ENCODE measurements at regions not wholly inside any gene's neighbourhood (a gene's known extent, or its start where the extent isn't known, plus 50 kb on each side); places are given as distances from the start of the nearest gene placed in this dataset.

DNA sequence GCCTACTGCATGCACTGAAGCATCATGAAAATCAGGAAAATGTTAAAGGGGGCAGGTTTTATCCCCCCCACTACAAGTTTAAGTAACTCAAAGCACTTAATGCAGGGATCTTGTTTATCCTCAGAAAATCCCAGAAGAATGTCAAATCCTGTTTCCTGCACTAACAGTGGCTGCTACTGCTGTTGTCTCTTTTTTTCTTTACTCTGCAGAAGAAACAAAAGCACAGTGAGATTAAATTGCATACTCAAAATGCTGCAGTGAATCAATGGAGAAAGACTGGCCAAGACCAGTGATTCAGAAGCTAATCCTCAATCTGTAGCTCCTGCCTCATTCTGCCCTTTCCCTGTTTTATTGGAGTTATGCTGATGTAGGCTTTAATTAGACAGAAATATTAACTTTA is 332.3 kb upstream of the FIGN start:
- Histone ChIP-seq H2BK5ac (ENCODE audit: low read depth, low read length) (no peak overlapping the region), H3K4me1 (replicated peaks in 1 of 4; ENCODE audit: control insufficient read depth in 3 of 4, insufficient read depth in 4 of 4, low read length in 3 of 4) (peaks cover 0 to 3% (median 0%) of the 10 kb centered on the region in 4 experiments; a peak in 1 of 7 replicates), H3K18ac (ENCODE audit: extremely low read depth, low read length) (no peak overlapping the region), H4K8ac (ENCODE audit: extremely low read depth, insufficient read depth, low read length) (no peak overlapping the region), H3K27ac (ENCODE audit: low read depth, low read length) (no peak overlapping the region), H3K79me1 (ENCODE audit: low read depth, low read length) (no peaks in the 10 kb centered on the region), H3K4me2 (ENCODE audit: insufficient read depth in 1 of 2, low read depth in 2 of 2, low read length in 2 of 2) (no peak overlapping the region), H2AK5ac (ENCODE audit: low read depth, low read length) (no peak overlapping the region), H3K4me3 (ENCODE audit: extremely low read depth in 1 of 4, insufficient read depth in 2 of 4, low read depth in 3 of 4, low read length in 4 of 4) (no peak overlapping the region), H2BK120ac (replicated peaks; ENCODE audit: low read depth, low read length) (no peak overlapping the region), H3K23ac (ENCODE audit: insufficient read length) (no peak overlapping the region), H3K9ac (replicated peaks in 1 of 4; ENCODE audit: extremely low read depth in 1 of 4, low read depth in 3 of 4, low read length in 3 of 4) (no peak overlapping the region), H3K56ac (replicated peaks; ENCODE audit: insufficient read length, low read depth, low read length) (no peak overlapping the region), H3K23me2 (ENCODE audit: low read depth, low read length) (no peaks in the 10 kb centered on the region), H3K79me2 (ENCODE audit: control insufficient read depth in 1 of 2, insufficient read depth in 2 of 2, low read length in 2 of 2) (no peaks in the 10 kb centered on the region), H2BK20ac (ENCODE audit: low read length) (no peak overlapping the region), H4K91ac (replicated peaks; ENCODE audit: insufficient read length, low read length) (no peak overlapping the region), H3K14ac (ENCODE audit: insufficient read length) (no peak overlapping the region), H2AFZ (ENCODE audit: low read length) (no peak overlapping the region), H4K5ac (ENCODE audit: insufficient read length, low read depth, low read length) (no peak overlapping the region), H4K20me1 (replicated peaks in 1 of 2; ENCODE audit: control insufficient read depth in 1 of 2, insufficient read depth in 2 of 2, low read length in 2 of 2) (no peaks in the 10 kb centered on the region), H3K4ac (replicated peaks; ENCODE audit: insufficient read length, low read depth, low read length) (no peak overlapping the region), H2BK12ac (ENCODE audit: low read depth, low read length) (no peak overlapping the region), H3K27me3 (replicated peaks in 1 of 4; ENCODE audit: control insufficient read depth in 3 of 4, extremely low read depth in 1 of 4, insufficient read depth in 3 of 4, low read length in 3 of 4) (peaks cover 0 to 1% (median 0%) of the 10 kb centered on the region in 4 experiments; a peak in 1 of 7 replicates), H2BK15ac (ENCODE audit: low read length) (no peak overlapping the region), H3K36me3 (ENCODE audit: control insufficient read depth in 2 of 4, insufficient read depth in 4 of 4, low read length in 3 of 4) (no peaks in the 10 kb centered on the region), H3K9me3 (ENCODE audit: insufficient read depth in 2 of 2, low read depth in 1 of 2, low read length in 1 of 2) (no peaks in the 10 kb centered on the region)
- DNase-seq (ENCODE audit: low read depth in 1 of 2, low spot score in 2 of 2) = no peak
- TF ChIP-seq TBP (IDR thresholded peaks at IDR 0.05; ENCODE audit: low read depth, low read length) (no peak), SRF (IDR thresholded peaks at IDR 0.05; ENCODE audit: low read depth, low read length) (no peak), JUN (IDR thresholded peaks at IDR 0.05; ENCODE audit: low read depth, low read length) (no peak), POLR2AphosphoS5 (IDR thresholded peaks at IDR 0.05; ENCODE audit: low read depth, low read length) (no peak), SP2 (IDR thresholded peaks at IDR 0.05; ENCODE audit: low read length) (no peak), ZNF274 (IDR thresholded peaks at IDR 0.05; ENCODE audit: borderline replicate concordance, extremely low read depth, low read length) (no peak)
- ChIA-PET CTCF (ENCODE audit: partially characterized antibody) (interaction anchor here (0.7 kb wide), 1 partner anchor 362 kb away, joined by 4 read pairs; no protein-coding TSS in a partner anchor), POLR2A (ENCODE audit: partially characterized antibody) (no interaction called here)
- no peak for FAIRE-seq

Data from H1 (cell line).